GM12891 (cell line): ENCODE measurements at regions not wholly inside any gene's neighbourhood (a gene's known extent, or its start where the extent isn't known, plus 50 kb on each side); places are given as distances from the start of the nearest gene placed in this dataset.
"Not testable (repeated sequence)": the region's sequence is repeated elsewhere in the genome, so short reads cannot be mapped to it uniquely, and the experiment has no call there.

ENCODE experiments used
- DNase-seq: peaks from one replicate; pipeline ENCODE4 v3.0.0; 2011; ENCODE audit warnings: low spot score; ENCODE audit not compliant: insufficient read length
- FAIRE-seq: peaks from 2 replicates; lab custom pipeline; 2011; peaks lifted over from hg19 to GRCh38; lab: Jason Lieb, UNC
- PAX5 ChIP-seq: IDR thresholded peaks from 2 replicates; pipeline ENCODE4 v1.6.1; 2011; ENCODE audit warnings: low read length, moderate library complexity, mild to moderate bottlenecking; ENCODE audit not compliant: insufficient read depth, severe bottlenecking
- POLR2A ChIP-seq: IDR thresholded peaks from 2 replicates; pipeline ENCODE4 v1.6.1; 2011; ENCODE audit warnings: low read depth, low read length, control low read depth
- POLR2AphosphoS5 ChIP-seq: IDR thresholded peaks from 2 replicates; pipeline ENCODE4 v1.6.1; 2011; ENCODE audit warnings: low read depth, low read length, control low read depth
- POU2F2 ChIP-seq: IDR thresholded peaks from 2 replicates; pipeline ENCODE4 v1.6.1; 2011; ENCODE audit warnings: low read depth, mild to moderate bottlenecking, control low read depth, low read length, moderate library complexity
- SPI1 ChIP-seq: IDR thresholded peaks from 2 replicates; pipeline ENCODE4 v1.6.1; 2011; ENCODE audit warnings: low read depth, low read length, control low read depth
- TAF1 ChIP-seq: IDR thresholded peaks from 2 replicates; pipeline ENCODE4 v1.6.1; 2011; ENCODE audit warnings: low read depth, low read length, control low read depth

DNA sequence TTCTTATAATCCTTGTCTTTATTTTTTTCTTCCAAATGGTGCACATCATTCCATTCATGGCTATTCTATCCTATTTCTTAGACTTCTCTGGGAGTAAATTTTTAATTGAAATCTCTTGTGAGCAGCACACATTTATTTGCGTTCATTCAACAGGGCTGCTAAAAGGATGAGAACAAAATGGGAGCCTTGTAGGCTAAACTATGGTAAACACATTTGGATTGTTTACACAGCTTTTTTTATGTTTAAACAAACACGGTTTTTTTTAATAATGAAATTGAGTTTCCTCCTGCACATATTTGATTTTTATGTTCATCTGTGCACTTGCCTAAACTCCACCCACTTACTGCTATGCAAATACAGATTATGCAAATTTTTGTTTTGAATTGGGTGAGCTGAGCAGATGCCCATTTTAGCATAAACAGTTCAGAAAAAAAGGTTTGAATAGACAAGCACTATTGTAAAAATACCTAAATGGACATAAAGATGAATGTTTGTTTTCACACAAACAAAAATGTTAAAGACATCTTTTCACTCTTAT, 92.0 kb downstream of the OLIG3 start:
- FAIRE-seq, result no peak
- no peak for DNase-seq
- no peak for TF ChIP-seq POLR2A
- TF ChIP-seq TAF1, result no peak
- TF ChIP-seq PAX5, result no peak

DNA sequence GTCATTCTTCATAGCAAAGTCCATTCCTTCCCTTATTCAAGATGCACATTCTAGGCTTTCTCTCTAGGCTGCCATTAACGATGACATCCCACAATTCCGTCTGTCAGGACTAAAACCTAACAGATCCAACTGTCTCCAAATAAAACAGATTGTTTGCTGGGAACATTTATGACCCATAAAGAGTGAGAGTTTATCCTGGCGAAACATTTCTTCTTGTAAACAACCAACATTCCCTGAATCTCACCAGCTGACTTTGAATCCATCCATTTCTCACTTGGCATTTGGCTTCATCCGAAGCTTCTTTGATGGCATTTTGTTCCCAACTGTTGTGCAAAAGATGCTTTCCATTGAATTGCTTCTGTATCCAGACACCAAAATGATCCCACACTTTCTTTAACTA, 93.1 kb downstream of the OLIG3 start:
- no peak for FAIRE-seq
- no peak for DNase-seq
- TF ChIP-seq POLR2AphosphoS5, result no peak
- TF ChIP-seq TAF1, result no peak
- TF ChIP-seq POLR2A, result no peak
- TF ChIP-seq PAX5, result no peak
- no peak for TF ChIP-seq SPI1
- TF ChIP-seq POU2F2, result no peak

DNA sequence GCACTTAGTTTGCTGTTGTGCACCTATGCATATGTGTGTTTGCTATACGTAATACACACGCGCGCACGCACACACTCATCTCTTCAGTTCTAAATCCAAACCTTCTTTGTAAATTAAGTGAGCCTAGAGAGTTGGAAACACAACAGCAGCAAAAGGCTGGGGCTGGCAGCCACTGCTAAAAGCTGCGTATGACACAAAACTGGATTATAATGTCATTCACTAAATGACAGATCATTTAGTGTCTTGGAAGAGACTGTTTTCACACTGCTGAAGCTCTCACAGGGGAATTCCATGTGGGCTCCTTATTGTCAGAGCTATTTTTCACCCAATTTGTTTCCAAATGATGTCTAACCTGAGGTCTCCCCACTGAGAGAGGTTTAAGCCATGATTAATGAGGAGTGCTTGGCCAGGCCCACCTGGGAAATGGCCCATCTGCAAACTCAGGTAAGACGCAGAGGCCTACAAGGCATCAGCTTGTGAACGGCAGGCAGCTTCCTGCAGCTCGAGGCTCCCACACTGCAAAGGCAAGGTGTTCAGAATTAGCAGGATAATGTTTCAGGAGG, 94.2 kb downstream of the OLIG3 start:
- DNase-seq (no peak), FAIRE-seq (peak; percentile 9)
- no peak for TF ChIP-seq SPI1
- TF ChIP-seq POU2F2, result no peak
- TF ChIP-seq POLR2AphosphoS5, result no peak
- TF ChIP-seq PAX5, result no peak
- no peak for TF ChIP-seq POLR2A
- no peak for TF ChIP-seq TAF1

DNA sequence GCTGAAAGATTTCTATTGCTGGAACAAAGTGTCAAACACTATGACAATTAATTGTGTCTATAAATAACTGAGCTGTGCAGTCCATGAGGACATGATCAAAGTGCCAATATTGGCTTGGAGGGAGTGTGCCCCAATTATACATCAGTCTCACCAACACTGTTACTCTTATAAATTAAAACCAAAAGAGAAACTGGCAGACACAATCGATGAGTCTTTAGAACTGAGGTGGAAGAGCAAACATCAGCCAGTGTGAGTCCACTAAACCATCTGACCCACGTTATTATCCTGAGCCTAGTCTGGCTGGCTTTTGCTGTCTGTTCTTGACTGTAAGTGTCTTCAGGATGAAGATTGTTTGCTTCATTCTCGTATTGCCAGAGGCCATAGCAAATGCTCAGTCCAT, 98.9 kb downstream of the OLIG3 start:
- no peak for TF ChIP-seq SPI1
- no peak for TF ChIP-seq POLR2AphosphoS5
- TF ChIP-seq POLR2A, result no peak
- TF ChIP-seq POU2F2, result no peak
- TF ChIP-seq PAX5, result no peak
- no peak for TF ChIP-seq TAF1
- DNase-seq (no peak), FAIRE-seq (no peak)

DNA sequence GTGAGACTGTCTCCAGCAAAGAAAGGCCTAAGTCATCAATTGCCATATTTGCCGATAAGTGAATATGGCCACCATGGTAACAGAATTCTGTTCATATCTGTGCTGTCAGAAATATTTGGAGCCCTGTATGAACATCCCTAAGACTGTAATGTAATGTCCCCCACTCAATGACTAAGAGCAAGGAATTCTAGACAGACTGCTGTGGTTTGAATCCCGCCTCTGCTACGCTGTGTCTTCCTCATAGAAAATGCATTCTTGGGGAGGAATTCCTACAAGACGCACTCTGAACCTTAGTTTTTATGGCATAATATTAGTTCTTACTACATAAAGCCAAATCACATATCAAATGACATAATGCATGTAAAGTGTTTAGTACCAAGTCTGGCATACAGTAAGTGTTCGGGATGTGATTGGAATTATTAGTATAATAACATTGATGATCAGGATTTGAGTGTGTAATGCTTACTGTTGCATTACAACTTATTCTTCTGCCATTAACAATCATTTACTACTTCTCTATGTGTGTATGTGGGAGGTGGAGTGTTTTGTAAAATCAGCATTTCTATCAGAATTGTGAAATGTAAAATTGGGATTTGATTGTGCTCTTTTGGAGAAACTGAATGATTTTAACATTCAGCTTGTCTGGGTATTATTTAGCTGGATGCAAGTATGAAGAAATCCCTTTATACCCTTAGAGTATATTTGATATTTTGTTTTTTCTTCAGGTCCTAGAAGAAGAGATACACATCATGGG, 103.0 kb downstream of the OLIG3 start:
- TF ChIP-seq TAF1 (no peak), POLR2A (no peak), POLR2AphosphoS5 (no peak), PAX5 (no peak), POU2F2 (no peak), SPI1 (no peak)
- FAIRE-seq, result no peak
- no peak for DNase-seq

DNA sequence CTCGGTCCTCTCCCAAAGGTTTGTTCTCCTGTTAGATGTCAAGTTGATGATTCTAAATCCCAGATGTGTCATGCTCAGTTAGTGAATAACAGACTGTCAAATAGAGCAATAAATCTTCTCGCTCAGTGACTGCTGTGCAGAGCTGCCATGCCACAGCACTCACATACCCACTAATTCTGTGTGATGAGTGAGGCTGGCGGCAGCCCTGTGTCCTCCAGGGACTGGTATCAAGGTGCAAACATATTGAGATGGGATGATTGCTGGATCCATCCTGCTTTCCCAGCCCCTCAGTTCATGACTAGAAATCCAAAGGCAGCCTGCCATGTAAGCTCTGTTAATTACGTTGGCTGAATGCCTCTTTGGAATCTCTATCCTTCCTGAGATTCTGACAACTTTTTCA, 103.9 kb downstream of the OLIG3 start:
- DNase-seq, result no peak
- no peak for FAIRE-seq

DNA sequence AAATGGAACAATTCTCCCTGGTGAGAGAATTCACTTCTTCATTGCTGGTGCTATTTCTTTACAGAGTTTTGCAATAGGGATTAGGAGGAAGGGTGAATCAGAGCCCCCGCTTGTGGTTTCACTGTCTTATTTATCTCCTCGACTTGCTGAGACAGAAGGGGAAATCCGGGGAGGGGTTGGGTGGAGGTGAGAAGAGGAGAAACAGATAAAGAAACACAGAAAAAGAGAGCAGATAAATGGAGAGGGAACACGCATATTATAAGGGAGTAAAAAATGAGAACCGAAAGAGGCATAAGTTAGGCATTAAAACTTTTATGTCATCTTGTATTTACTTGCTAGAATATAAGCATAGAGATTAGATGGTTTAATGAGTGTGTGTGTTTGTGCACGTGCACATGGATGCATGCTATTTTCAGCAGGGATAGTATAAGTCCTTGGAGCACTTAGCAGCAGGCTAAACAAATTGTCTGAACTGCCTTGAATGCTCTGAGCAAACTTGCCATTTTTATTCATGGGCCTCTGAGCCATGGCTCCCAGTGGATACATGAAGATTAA, 105.0 kb downstream of the OLIG3 start:
- no peak; the same call in 1 of the 2 replicates for TF ChIP-seq SPI1
- no peak for TF ChIP-seq TAF1
- no peak for TF ChIP-seq POLR2A
- TF ChIP-seq POU2F2, result no peak
- TF ChIP-seq POLR2AphosphoS5, result no peak
- TF ChIP-seq PAX5, result no peak
- DNase-seq (no peak), FAIRE-seq (peak; percentile 82)

More for the DNA sequence above, 103.9 kb downstream of the OLIG3 start:
- TF ChIP-seq POLR2A (no peak), POU2F2 (no peak), PAX5 (no peak), POLR2AphosphoS5 (no peak), TAF1 (no peak), SPI1 (no peak)

DNA sequence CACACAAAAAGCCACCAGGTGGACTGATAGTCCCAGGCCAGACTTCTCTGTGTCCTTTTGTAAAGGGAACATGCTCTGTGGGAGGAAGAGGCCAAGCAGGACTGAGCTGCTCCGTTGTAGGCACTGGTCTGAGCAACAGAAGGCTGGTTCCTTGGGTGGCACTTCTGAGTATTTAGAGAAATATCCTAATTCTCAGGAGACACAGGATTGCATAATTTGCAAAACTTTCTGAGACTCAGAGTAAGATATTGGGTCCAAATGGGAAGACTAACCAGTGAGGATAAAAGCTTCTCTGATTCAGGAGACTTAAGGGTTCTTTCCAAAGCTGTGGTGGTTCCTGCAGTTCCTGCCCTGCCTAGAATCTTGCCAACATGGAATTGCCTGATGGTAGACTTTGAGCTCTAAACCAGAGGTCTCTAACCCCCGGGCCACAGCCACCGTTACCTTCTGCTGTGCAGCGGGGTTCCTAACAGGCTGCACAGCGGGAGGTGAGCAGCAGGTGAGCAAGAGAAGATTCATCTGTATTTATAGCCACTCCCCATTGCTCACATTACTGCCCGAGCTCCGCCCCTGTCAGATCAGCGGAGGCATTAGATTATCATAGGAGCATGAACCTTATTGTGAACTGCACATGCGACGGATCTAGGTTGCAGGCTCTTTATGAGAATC, 107.0 kb downstream of the OLIG3 start:
- no peak for TF ChIP-seq POU2F2
- no peak for TF ChIP-seq POLR2A
- TF ChIP-seq PAX5, result no peak
- TF ChIP-seq SPI1, result no peak
- TF ChIP-seq POLR2AphosphoS5, result no peak
- TF ChIP-seq TAF1, result no peak
- DNase-seq (no peak), FAIRE-seq (no peak)

DNA sequence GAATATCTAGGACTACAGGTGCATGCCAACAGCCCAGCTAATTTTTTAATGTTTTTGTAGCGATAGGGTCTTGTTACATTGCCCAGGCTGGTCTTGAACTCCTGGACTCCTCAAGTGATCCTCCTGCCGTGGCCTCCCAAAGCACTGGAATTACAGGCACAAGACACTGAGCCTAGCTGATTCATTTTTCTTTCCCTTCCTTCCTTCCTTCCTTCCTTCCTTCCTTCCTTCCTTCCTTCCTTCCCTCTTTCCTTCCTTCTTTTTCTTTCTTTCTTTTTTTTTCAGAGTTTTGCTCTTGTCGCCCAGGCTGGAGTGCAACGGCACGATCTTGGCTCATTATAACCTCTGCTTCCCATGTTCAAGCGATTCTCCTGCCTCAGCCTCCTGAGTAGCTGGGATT, 110.9 kb downstream of the OLIG3 start:
- not testable (repeated sequence) for DNase-seq, FAIRE-seq

DNA sequence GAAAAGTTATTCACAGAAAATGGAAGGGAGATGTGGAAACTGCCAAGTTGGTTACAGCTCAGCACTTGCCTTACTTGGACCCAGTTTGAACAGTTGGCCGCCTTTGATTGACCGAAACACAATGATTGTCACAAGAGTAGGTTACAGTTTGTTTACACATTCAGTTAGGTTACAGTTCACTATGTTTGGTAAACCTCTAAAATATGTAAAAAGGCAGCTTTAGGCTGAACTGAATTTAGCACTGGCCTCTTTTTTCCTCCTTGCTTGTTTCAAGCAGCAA, 116.2 kb downstream of the OLIG3 start:
- no peak for TF ChIP-seq POU2F2
- TF ChIP-seq PAX5, result no peak
- no peak for TF ChIP-seq SPI1
- no peak for TF ChIP-seq TAF1
- TF ChIP-seq POLR2A, result no peak
- no peak for TF ChIP-seq POLR2AphosphoS5
- FAIRE-seq, result no peak
- no peak for DNase-seq
